D721Med (cell line): ENCODE measurements at regions not wholly inside any gene's neighbourhood (a gene's known extent, or its start where the extent isn't known, plus 50 kb on each side); places are given as distances from the start of the nearest gene placed in this dataset.

Experiments
- DNase-seq: peaks from one replicate; pipeline ENCODE4 v3.0.0; 2011; ENCODE audit warnings: low spot score; ENCODE audit not compliant: insufficient read length
- FAIRE-seq: peaks from 2 replicates; lab custom pipeline; 2011; peaks lifted over from hg19 to GRCh38; lab: Jason Lieb, UNC
- TF ChIP-seq, protein P1 (sequence below): IDR thresholded peaks from 2 replicates; pipeline ENCODE4 v1.5.1; 2012; ENCODE audit warnings: mild to moderate bottlenecking, control low read depth; ENCODE audit not compliant: insufficient read depth; ENCODE audit errors: missing control alignments

DNA sequence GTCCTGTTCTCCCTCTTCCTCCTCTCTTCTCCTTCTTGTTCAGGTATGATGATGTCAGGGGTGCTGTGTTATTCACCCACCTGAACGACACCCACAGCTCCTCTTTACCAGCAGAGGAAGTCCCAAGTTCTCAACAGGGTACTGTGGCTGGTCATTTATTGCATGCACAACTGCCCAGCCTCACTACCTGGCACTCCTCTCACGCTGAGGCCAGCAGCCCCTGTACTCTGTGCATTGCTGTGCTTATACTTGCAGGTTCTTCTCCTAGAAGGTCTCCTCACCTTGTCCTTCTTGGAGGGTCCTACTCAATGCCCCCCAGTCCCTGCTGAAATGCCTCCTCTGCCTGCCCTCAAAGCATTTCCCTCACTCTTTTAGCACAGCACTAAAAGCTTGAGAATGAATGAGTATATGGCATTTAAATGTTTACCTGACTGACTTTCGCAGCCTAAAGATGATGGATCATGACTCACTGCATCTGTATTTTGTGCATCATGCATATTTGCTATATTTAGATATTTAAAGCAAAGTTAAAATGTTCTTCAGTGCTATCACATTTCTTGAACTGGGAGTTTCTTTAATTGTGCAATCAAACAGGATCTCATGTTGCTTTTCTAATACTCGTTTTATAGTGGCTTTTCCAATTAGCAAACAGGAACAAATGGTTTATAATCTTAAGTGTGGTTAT is 1069.3 kb downstream of the NLGN4Y start:
- no peak for FAIRE-seq
- TF ChIP-seq, protein P1, sequence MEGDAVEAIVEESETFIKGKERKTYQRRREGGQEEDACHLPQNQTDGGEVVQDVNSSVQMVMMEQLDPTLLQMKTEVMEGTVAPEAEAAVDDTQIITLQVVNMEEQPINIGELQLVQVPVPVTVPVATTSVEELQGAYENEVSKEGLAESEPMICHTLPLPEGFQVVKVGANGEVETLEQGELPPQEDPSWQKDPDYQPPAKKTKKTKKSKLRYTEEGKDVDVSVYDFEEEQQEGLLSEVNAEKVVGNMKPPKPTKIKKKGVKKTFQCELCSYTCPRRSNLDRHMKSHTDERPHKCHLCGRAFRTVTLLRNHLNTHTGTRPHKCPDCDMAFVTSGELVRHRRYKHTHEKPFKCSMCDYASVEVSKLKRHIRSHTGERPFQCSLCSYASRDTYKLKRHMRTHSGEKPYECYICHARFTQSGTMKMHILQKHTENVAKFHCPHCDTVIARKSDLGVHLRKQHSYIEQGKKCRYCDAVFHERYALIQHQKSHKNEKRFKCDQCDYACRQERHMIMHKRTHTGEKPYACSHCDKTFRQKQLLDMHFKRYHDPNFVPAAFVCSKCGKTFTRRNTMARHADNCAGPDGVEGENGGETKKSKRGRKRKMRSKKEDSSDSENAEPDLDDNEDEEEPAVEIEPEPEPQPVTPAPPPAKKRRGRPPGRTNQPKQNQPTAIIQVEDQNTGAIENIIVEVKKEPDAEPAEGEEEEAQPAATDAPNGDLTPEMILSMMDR, result no peak
- no peak for DNase-seq

DNA sequence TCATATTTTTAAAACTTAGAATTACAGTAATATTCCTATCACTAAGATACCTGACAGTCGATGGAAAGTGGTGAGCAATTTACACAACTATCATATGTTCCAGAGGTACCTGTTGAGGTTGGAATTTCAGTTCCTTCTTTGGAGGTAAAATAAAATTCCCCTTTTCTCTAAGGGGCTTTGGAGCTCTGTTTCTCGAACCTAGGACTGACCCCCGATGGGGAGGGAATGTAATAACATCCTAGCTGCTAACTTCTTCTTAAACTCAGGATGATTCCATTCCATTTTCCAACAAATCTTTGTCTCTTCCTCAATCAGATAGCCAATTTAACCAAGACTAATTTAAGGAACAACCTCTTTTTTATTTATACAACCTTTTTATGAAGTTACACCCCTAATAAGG is 1069.8 kb downstream of the NLGN4Y start:
- DNase-seq (no peak), FAIRE-seq (no peak)
- TF ChIP-seq, protein P1, result no peak

DNA sequence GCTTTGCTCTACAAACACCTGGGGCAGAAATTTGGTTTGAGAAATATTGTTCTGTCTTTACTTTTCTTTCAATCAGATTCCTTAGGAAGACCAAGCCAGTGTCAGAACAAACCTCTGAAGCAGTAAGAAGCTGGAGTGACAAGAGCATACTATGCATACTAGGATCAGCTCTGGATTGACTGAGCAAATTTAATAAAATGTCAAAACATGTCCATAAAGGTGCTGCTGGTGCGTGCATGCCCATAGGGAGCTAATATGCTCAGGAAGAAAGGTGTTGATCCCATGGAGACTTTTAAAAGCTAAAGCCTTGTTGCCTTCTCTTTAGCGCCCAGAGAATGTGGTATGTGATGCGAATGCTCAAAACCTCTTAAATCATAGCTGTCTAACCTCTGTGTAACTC is 1076.2 kb downstream of the NLGN4Y start:
- DNase-seq (no peak), FAIRE-seq (no peak)
- TF ChIP-seq, protein P1, result no peak

DNA sequence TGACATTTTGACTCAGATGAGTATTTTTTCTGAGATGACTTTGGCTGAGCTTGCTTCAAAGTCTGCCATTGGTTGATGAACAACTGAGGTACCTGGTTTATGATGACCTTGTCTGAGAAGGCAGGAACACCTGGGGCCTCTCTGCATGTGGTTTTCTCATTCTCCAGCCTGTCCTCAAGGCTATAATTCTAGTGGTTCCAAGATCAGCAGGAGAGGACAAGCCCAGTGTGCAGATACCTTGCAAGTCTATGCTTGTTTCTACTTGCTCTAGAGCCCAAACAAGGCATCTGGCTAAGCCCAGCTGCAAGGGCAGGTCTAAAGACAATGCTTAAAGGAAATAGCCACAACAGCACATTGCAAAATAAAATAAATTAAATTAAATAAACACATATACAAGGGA is 1100.0 kb downstream of the NLGN4Y start:
- DNase-seq, result no peak
- no peak for FAIRE-seq
- TF ChIP-seq, protein P1, result no peak

DNA sequence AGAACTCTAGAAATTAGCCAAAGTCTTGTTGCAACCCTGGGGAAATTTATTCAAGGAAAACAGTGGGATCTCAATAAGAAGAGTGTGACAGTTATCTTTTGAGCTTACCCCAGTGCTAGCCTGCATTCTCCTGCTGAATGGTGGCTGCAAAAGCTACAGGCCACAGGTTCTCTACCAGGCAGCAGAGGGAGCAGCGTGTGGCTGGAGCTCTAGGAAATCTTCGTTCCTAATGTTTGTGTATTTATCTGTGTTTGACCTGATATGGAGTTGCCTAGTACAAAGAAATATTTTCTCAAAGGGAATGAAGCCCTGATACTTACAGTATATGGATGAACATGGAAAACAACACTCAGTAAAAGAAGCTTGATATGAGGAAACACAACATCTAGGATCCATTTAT is 1100.6 kb downstream of the NLGN4Y start:
- TF ChIP-seq, protein P1, result no peak
- no peak for FAIRE-seq

DNA sequence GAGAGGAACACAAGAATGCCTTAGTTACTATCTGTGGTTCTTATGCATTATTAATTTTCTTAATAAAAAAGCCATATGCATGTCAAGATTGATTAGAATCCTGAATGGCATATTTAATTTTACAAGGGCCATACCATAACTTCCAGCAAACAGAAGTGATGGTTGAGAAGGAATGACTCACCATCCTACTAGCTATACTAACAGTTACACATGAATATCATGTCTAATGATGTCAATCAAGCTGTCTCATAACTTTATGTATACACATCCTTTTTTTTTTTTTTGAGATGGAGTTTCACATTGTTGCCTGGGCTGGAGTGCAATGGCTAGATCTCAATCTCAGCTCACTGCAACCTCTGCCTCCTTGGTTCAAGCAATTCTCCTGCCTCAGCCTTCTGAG is 1123.9 kb downstream of the NLGN4Y start:
- DNase-seq (no peak), FAIRE-seq (no peak)
- TF ChIP-seq, protein P1, result no peak

More for the DNA sequence above, 1100.6 kb downstream of the NLGN4Y start:
- DNase-seq, result no peak

DNA sequence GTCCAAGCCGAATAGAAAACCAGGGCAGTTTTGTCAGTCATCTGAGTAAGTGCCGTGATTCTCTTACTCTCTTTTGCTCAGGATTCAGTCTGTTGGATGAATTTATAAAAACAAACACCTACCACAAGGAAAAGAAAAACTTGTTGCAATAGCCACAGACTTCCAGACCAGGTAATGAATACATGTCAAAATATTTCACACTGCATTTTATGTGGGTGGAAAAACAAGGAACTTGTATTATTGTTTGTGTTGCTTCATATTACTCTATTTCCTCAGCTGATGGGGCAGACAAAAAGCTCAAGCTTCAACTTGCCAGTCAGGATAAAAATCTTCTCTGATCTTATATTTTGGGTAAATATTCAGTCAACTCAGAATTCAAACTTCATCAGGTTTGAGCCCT is 1125.7 kb downstream of the NLGN4Y start:
- TF ChIP-seq, protein P1, result no peak
- DNase-seq (no peak), FAIRE-seq (no peak)
